Vagina (tissue), 2 donors: ENCODE measurements at regions not wholly inside any gene's neighbourhood (a gene's known extent, or its start where the extent isn't known, plus 50 kb on each side); places are given as distances from the start of the nearest gene placed in this dataset.

ENCODE experiments used
- DNase-seq, 2 donors: peaks; one replicate each; pipeline ENCODE4 v3.0.0-alpha.2; 2017; ENCODE audit errors: extremely low spot score in 2 of 2
- H3K27ac ChIP-seq: fragments of 200-600 bp; sonication (generic); one replicate; pipeline ENCODE4 v1.5.1; 2019
- H3K27me3 ChIP-seq: fragments of 200-600 bp; sonication (generic); one replicate; pipeline ENCODE4 v1.5.1; 2019
- H3K36me3 ChIP-seq, 2 donors: fragments of 200-600 bp; sonication (generic); one replicate each; pipeline ENCODE4 v1.5.1; 2017 to 2019
- H3K4me1 ChIP-seq: fragments of 200-600 bp; sonication (generic); one replicate; pipeline ENCODE4 v1.5.1; 2019
- H3K4me3 ChIP-seq, 2 donors: fragments of 200-600 bp; sonication (generic); 1 replicate in 1 of 2; 2 replicates in 1 of 2; pipeline ENCODE4 v1.5.1; 2016 to 2019
- H3K9me3 ChIP-seq: fragments of 200-600 bp; sonication (generic); one replicate; pipeline ENCODE4 v1.5.1; 2019
- POLR2A ChIP-seq, 2 donors: fragments of 450-650 bp; IDR thresholded peaks; one replicate each; pipeline ENCODE4 v1.6.1; 2017; ENCODE audit warnings: antibody characterized with exemption in 2 of 2, mild to moderate bottlenecking in 2 of 2, moderate library complexity in 2 of 2
- POLR2AphosphoS5 ChIP-seq, 2 donors: sonication (generic); formaldehyde crosslinking; IDR thresholded peaks; one replicate each; pipeline ENCODE4 v1.9.0; 2017; ENCODE audit warnings: antibody characterized with exemption in 2 of 2, mild to moderate bottlenecking in 2 of 2, low read depth in 1 of 2; ENCODE audit not compliant: insufficient read depth in 1 of 2
- intact Hi-C: fragments of 100-400 bp; cut with DNase I; formaldehyde crosslinking; loops from one replicate; pipeline ENCODE4 v1.15.1; 2023
- TF ChIP-seq, protein P1 (sequence below), 3 experiments: fragments of 450-650 bp in 2 of 3; fragments of 200-600 bp in 1 of 3; sonication (generic) in 1 of 3; IDR thresholded peaks; one replicate each; pipeline ENCODE4 v1.5.1; 2017 to 2019; ENCODE audit warnings: antibody characterized with exemption in 3 of 3, mild to moderate bottlenecking in 2 of 3, moderate library complexity in 2 of 3

- intact Hi-C loops: no loop called here
- no peaks in the 10 kb centered on the region for H3K9me3 ChIP-seq
- H3K27ac ChIP-seq: no peak overlapping the region
- TF ChIP-seq POLR2A (IDR thresholded peaks at IDR 0.05): no peak
- no peak for TF ChIP-seq POLR2AphosphoS5 (IDR thresholded peaks at IDR 0.05; ENCODE audit: insufficient read depth in 1 of 2, low read depth in 1 of 2)
- TF ChIP-seq, protein P1, sequence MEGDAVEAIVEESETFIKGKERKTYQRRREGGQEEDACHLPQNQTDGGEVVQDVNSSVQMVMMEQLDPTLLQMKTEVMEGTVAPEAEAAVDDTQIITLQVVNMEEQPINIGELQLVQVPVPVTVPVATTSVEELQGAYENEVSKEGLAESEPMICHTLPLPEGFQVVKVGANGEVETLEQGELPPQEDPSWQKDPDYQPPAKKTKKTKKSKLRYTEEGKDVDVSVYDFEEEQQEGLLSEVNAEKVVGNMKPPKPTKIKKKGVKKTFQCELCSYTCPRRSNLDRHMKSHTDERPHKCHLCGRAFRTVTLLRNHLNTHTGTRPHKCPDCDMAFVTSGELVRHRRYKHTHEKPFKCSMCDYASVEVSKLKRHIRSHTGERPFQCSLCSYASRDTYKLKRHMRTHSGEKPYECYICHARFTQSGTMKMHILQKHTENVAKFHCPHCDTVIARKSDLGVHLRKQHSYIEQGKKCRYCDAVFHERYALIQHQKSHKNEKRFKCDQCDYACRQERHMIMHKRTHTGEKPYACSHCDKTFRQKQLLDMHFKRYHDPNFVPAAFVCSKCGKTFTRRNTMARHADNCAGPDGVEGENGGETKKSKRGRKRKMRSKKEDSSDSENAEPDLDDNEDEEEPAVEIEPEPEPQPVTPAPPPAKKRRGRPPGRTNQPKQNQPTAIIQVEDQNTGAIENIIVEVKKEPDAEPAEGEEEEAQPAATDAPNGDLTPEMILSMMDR (IDR thresholded peaks at IDR 0.05): no peak
- no peak overlapping the region for H3K4me3 ChIP-seq
- H3K36me3 ChIP-seq: no peaks in the 10 kb centered on the region
- no peaks in the 10 kb centered on the region for H3K4me1 ChIP-seq
- no peak for DNase-seq
- H3K27me3 ChIP-seq: no peaks in the 10 kb centered on the region
Observed at GRCh38 chr9:33677961-33678360, 117.4 kb upstream of the PRSS3 start.

DNA sequence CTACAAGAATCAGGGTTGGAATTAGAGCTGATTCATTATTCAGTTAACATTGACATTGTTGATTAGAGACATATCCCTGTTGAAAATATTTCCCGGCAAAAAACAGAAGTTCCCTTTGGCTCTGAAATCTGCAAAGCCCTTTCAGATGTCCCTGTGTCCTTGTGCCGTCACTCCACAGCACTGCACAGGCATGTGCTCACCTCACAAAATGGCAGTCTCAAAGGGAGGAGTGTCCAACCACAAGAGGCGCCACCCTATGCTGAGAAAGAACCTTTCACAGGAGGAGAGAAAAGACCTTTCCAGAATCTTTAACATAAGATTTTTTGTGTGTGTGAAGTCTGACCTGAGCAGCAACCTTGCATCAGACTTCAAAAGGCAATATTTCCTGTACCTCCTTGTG lies 112.8 kb upstream of the PRSS3 start:
- no peaks in the 10 kb centered on the region for H3K9me3 ChIP-seq
- no peak overlapping the region for H3K27ac ChIP-seq
- no peaks in the 10 kb centered on the region for H3K27me3 ChIP-seq
- DNase-seq: no peak
- no peaks in the 10 kb centered on the region for H3K4me1 ChIP-seq
- no peak for TF ChIP-seq POLR2AphosphoS5 (IDR thresholded peaks at IDR 0.05; ENCODE audit: insufficient read depth in 1 of 2, low read depth in 1 of 2)
- TF ChIP-seq, protein P1 (IDR thresholded peaks at IDR 0.05): no peak
- TF ChIP-seq POLR2A (IDR thresholded peaks at IDR 0.05): no peak
- H3K36me3 ChIP-seq: no peaks in the 10 kb centered on the region
- H3K4me3 ChIP-seq: no peak overlapping the region
- intact Hi-C loops: no loop called here

DNA sequence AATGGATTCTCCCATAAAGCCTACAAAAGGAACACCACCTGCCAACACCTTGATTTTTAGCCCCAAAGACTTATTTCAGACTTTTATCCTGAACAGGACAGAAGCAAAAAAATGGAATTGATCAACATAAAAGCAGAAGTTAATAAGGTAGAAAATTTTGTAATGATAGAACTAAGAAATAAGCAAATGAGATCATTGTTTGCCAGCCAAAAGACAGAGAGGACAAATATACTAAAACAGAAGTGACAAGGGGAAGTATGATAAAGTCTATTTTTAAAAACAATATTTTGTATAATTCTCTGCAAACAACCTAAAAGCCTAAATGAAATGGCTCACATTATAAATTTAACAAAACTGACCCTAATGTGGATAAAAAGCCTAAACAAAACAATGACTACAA lies 110.5 kb upstream of the PRSS3 start:
- H3K36me3 ChIP-seq: no peaks in the 10 kb centered on the region
- H3K4me3 ChIP-seq: no peak overlapping the region
- H3K9me3 ChIP-seq: no peaks in the 10 kb centered on the region
- TF ChIP-seq POLR2AphosphoS5 (IDR thresholded peaks at IDR 0.05; ENCODE audit: insufficient read depth in 1 of 2, low read depth in 1 of 2): no peak
- no peak for TF ChIP-seq POLR2A (IDR thresholded peaks at IDR 0.05)
- TF ChIP-seq, protein P1 (IDR thresholded peaks at IDR 0.05): no peak
- intact Hi-C loops: no loop called here
- H3K27me3 ChIP-seq: no peaks in the 10 kb centered on the region
- no peak overlapping the region for H3K27ac ChIP-seq
- no peaks in the 10 kb centered on the region for H3K4me1 ChIP-seq
- DNase-seq: no peak

GRCh38 chr9:33686942-33687341 lies 108.4 kb upstream of the PRSS3 start:
- DNase-seq: no peak
- Histone ChIP-seq H3K36me3 (no peaks in the 10 kb centered on the region), H3K4me3 (no peak overlapping the region), H3K9me3 (no peaks in the 10 kb centered on the region), H3K27me3 (no peaks in the 10 kb centered on the region), H3K4me1 (no peaks in the 10 kb centered on the region), H3K27ac (no peak overlapping the region)
- TF ChIP-seq, protein P1 (IDR thresholded peaks at IDR 0.05): no peak
- TF ChIP-seq POLR2AphosphoS5 (IDR thresholded peaks at IDR 0.05; ENCODE audit: insufficient read depth in 1 of 2, low read depth in 1 of 2): no peak
- TF ChIP-seq POLR2A (IDR thresholded peaks at IDR 0.05): no peak
- intact Hi-C loops: no loop called here

- no peaks in the 10 kb centered on the region for H3K36me3 ChIP-seq
- H3K4me1 ChIP-seq: no peaks in the 10 kb centered on the region
- TF ChIP-seq POLR2A (IDR thresholded peaks at IDR 0.05) (no peak), POLR2AphosphoS5 (IDR thresholded peaks at IDR 0.05; ENCODE audit: insufficient read depth in 1 of 2, low read depth in 1 of 2) (no peak)
- TF ChIP-seq, protein P1 (IDR thresholded peaks at IDR 0.05): no peak
- intact Hi-C loops: no loop called here
- no peak overlapping the region for H3K27ac ChIP-seq
- DNase-seq: no peak
- no peaks in the 10 kb centered on the region for H3K9me3 ChIP-seq
- H3K4me3 ChIP-seq: no peak overlapping the region
- H3K27me3 ChIP-seq: no peaks in the 10 kb centered on the region
Observed at GRCh38 chr9:33687779-33688178, 107.6 kb upstream of the PRSS3 start.
